GM12801 (cell line): ENCODE measurements at regions not wholly inside any gene's neighbourhood (a gene's known extent, or its start where the extent isn't known, plus 50 kb on each side); places are given as distances from the start of the nearest gene placed in this dataset.

ENCODE experiments used
- TF ChIP-seq, protein P1 (sequence below): IDR thresholded peaks from one replicate; pipeline ENCODE4 v1.5.1; 2011; ENCODE audit warnings: control low read depth; ENCODE audit not compliant: insufficient read length; ENCODE audit errors: extremely low read depth

DNA sequence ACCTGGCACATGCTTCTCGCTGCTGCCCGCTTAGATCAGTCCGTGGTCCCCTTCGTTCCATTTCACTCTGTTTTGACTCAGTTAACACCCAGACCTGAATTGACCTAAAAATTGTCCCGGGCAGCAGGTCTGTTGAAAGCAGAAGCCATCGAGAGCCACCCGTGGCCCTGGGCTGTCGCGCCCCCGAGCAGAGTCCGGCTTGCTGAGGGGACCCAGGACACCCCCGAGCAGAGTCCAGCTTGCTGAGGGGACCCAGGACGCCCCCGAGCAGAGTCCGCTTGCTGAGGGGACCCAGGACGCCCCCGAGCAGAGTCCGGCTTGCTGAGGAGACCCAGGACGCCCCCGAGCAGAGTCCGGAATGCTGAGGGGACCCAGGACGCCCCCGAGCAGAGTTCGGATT, 50.2 kb upstream of the GALNT9 start:
- TF ChIP-seq, protein P1, sequence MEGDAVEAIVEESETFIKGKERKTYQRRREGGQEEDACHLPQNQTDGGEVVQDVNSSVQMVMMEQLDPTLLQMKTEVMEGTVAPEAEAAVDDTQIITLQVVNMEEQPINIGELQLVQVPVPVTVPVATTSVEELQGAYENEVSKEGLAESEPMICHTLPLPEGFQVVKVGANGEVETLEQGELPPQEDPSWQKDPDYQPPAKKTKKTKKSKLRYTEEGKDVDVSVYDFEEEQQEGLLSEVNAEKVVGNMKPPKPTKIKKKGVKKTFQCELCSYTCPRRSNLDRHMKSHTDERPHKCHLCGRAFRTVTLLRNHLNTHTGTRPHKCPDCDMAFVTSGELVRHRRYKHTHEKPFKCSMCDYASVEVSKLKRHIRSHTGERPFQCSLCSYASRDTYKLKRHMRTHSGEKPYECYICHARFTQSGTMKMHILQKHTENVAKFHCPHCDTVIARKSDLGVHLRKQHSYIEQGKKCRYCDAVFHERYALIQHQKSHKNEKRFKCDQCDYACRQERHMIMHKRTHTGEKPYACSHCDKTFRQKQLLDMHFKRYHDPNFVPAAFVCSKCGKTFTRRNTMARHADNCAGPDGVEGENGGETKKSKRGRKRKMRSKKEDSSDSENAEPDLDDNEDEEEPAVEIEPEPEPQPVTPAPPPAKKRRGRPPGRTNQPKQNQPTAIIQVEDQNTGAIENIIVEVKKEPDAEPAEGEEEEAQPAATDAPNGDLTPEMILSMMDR: no peak
